Spleen (tissue), 11 donors: ENCODE measurements at regions not wholly inside any gene's neighbourhood (a gene's known extent, or its start where the extent isn't known, plus 50 kb on each side); places are given as distances from the start of the nearest gene placed in this dataset.

Experiments used
- DNase-seq: peaks from one replicate; pipeline ENCODE4 v3.0.0-alpha.2; 2020
- H3K27ac ChIP-seq, 8 donors: fragments of 200-600 bp; sonication (generic) in 7 of 8; 1 replicate in 4 of 8; 2 replicates in 4 of 8; pipeline versions ENCODE4 v1.5.0 to v1.8.0; 2016 to 2021; ENCODE audit warnings: inconsistent platforms in 4 of 8, mild to moderate bottlenecking in 4 of 8, moderate library complexity in 1 of 8
- H3K27me3 ChIP-seq, 7 donors: fragments of 200-600 bp; sonication (generic) in 6 of 7; replicated peaks in 1 of 7; 1 replicate in 4 of 7; 2 replicates in 3 of 7; pipeline versions ENCODE4 v1.5.0 to v1.8.0; 2016 to 2021; ENCODE audit warnings: inconsistent platforms in 3 of 7, mild to moderate bottlenecking in 1 of 7
- H3K36me3 ChIP-seq, 6 donors: fragments of 200-600 bp; sonication (generic) in 5 of 6; 1 replicate in 4 of 6; 2 replicates in 2 of 6; pipeline versions ENCODE4 v1.5.0 to v1.8.0; 2016 to 2021; ENCODE audit warnings: inconsistent platforms in 2 of 6
- H3K4me1 ChIP-seq, 6 donors: fragments of 200-600 bp; sonication (generic) in 5 of 6; 1 replicate in 3 of 6; 2 replicates in 3 of 6; pipeline versions ENCODE4 v1.5.0 to v1.8.0; 2016 to 2021; ENCODE audit warnings: inconsistent platforms in 3 of 6
- H3K4me3 ChIP-seq, 8 donors: fragments of 200-600 bp; sonication (generic) in 7 of 8; 1 replicate in 4 of 8; 2 replicates in 4 of 8; pipeline versions ENCODE4 v1.5.0 to v1.8.0; 2016 to 2021; ENCODE audit warnings: inconsistent platforms in 4 of 8, mild to moderate bottlenecking in 4 of 8, moderate library complexity in 2 of 8
- H3K9me3 ChIP-seq, 8 donors: fragments of 200-600 bp; sonication (generic) in 7 of 8; 1 replicate in 4 of 8; 2 replicates in 4 of 8; pipeline versions ENCODE4 v1.5.0 to v1.8.0; 2016 to 2021; ENCODE audit warnings: inconsistent platforms in 4 of 8
- POLR2A ChIP-seq, 3 donors: fragments of 450-650 bp; IDR thresholded peaks; one replicate each; pipeline ENCODE4 v1.5.1; 2017; ENCODE audit warnings: antibody characterized with exemption in 3 of 3, mild to moderate bottlenecking in 1 of 3
- POLR2AphosphoS5 ChIP-seq, 3 donors: sonication (generic); formaldehyde crosslinking; IDR thresholded peaks; one replicate each; pipeline ENCODE4 v1.5.1; 2017; ENCODE audit warnings: antibody characterized with exemption in 3 of 3
- WGBS, 5 donors: extraction: QIAGEN DNeasy Blood & Tissue Kit in 3 of 5; methylation state at CpG; one replicate each; pipeline versions ENCODE4 v1.1.5 to v1.1.7; 2013 to 2018; 5-methylcytosine and 5-hydroxymethylcytosine counted together
- intact Hi-C: fragments of 100-400 bp; cut with DNase I; formaldehyde crosslinking; loops from one replicate; pipeline ENCODE4 v1.15.0; 2023; ENCODE audit warnings: low total_unique reads
- TF ChIP-seq, protein P1 (sequence below), 11 experiments: fragments of 200-600 bp in 7 of 11; fragments of 450-650 bp in 4 of 11; sonication (generic) in 4 of 11; IDR thresholded peaks in 8 of 11; conservative IDR thresholded peaks in 3 of 11; 1 replicate in 7 of 11; 2 replicates in 4 of 11; pipeline versions ENCODE4 v1.4.0 to v1.8.0; 2016 to 2021; ENCODE audit warnings: antibody characterized with exemption in 11 of 11, inconsistent platforms in 4 of 11, mild to moderate bottlenecking in 1 of 11
- donor health status: healthy with polysubstance abuse.
- donor health status: DM: no; HTN: no; CAD: no; lungs with moderate emphysema.
- donor health status: DM: no; HTN: no; CAD: no.
- donor health status: Bipolar disorder and iron deficiency.
- donor health status: healthy.
- donor health status: DM: no; HTN: no; CAD: no.
- donor health status: DM: yes; HTN: yes; CAD: no.

DNA sequence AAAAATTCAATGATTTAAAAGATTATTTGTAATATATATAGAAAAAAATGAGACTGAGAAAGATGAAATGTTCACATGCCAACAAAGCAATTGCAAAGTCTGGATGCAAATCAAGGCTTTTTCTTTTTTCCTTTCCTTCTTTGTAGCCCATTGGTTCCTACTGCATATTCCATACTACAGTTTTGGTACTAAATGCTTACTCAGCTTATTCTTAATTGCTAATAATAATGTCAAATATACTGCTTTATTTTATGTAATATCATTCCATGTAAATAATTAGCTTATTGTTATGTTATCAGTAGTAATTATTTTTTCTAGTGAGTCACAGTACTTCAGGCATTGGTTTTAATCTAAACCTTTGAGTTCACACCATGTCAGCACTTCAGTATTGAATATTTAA is 407.4 kb upstream of the LRRTM1 start:
- intact Hi-C loops = no loop called here
- Histone ChIP-seq H3K4me3 (no peak overlapping the region), H3K9me3 (peaks cover 0 to 11% (median under 1%) of the 10 kb centered on the region in 8 donors), H3K27me3 (no peaks in the 10 kb centered on the region), H3K36me3 (no peaks in the 10 kb centered on the region), H3K4me1 (no peaks in the 10 kb centered on the region), H3K27ac (no peak overlapping the region)
- TF ChIP-seq POLR2A (IDR thresholded peaks at IDR 0.05) (no peak), POLR2AphosphoS5 (IDR thresholded peaks at IDR 0.05) (no peak)
- TF ChIP-seq, protein P1, sequence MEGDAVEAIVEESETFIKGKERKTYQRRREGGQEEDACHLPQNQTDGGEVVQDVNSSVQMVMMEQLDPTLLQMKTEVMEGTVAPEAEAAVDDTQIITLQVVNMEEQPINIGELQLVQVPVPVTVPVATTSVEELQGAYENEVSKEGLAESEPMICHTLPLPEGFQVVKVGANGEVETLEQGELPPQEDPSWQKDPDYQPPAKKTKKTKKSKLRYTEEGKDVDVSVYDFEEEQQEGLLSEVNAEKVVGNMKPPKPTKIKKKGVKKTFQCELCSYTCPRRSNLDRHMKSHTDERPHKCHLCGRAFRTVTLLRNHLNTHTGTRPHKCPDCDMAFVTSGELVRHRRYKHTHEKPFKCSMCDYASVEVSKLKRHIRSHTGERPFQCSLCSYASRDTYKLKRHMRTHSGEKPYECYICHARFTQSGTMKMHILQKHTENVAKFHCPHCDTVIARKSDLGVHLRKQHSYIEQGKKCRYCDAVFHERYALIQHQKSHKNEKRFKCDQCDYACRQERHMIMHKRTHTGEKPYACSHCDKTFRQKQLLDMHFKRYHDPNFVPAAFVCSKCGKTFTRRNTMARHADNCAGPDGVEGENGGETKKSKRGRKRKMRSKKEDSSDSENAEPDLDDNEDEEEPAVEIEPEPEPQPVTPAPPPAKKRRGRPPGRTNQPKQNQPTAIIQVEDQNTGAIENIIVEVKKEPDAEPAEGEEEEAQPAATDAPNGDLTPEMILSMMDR (IDR thresholded peaks at IDR 0.05 in 8 of 11, conservative IDR thresholded peaks at IDR 0.05 in 3 of 11) = no peak
- DNase-seq = no peak

DNA sequence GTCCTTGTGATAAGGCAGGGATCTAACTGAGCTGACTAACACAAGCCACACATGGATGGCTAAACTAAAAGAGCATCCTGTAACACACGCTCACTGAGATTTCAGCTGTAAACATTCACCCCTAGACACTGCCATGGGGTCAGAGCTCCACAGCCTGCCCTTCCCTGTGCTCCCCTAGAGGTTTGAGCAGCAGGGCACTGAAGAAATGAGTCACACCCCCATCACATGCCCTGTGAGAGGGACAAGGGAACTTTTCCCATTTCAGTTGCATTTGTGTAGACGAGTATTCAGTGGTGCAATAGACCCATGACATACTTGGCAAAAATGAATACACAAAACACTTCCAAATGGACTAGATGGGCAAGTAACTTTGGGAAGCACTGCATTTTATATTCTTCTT is 402.4 kb upstream of the LRRTM1 start:
- H3K27ac ChIP-seq = no peak overlapping the region
- DNase-seq = no peak
- WGBS, 5 donors = 39 to 90% (median 81%) methylated on average over 2 of the region's 2 CpGs
- H3K4me1 ChIP-seq = no peaks in the 10 kb centered on the region
- H3K27me3 ChIP-seq = no peaks in the 10 kb centered on the region
- TF ChIP-seq, protein P1 (IDR thresholded peaks at IDR 0.05 in 8 of 11, conservative IDR thresholded peaks at IDR 0.05 in 3 of 11) = no peak
- TF ChIP-seq POLR2A (IDR thresholded peaks at IDR 0.05) = no peak
- no peak for TF ChIP-seq POLR2AphosphoS5 (IDR thresholded peaks at IDR 0.05)
- H3K9me3 ChIP-seq = peaks cover 0 to 13% (median 4%) of the 10 kb centered on the region in 8 donors
- H3K36me3 ChIP-seq = no peaks in the 10 kb centered on the region
- no peak overlapping the region for H3K4me3 ChIP-seq
- intact Hi-C loops = no loop called here

DNA sequence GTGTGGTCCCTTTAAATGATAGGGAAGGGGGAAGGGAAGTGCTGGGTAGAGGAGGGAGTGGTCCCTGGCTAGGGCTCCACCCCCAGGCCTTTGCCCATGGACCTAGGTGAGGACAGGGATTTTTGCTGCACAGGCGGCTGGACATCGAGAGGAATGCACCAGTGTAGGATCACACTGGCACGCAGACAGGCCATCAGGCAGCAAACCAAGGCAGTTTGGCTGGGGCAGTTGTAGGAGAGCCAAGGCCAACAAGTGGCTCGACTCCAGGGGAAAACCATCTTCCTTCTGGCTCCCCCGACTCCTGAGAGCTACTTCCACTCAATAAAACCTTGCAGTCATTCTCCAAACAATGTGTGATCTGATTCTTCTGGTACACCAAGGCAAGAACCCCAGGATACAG is 402.0 kb upstream of the LRRTM1 start:
- WGBS, 5 donors = 68 to 85% (median 78%) methylated on average over 5 of the region's 5 CpGs
- Histone ChIP-seq H3K4me1 (no peaks in the 10 kb centered on the region), H3K4me3 (no peak overlapping the region), H3K9me3 (peaks cover 0 to 13% (median 4%) of the 10 kb centered on the region in 8 donors), H3K36me3 (no peaks in the 10 kb centered on the region), H3K27me3 (no peaks in the 10 kb centered on the region), H3K27ac (no peak overlapping the region)
- intact Hi-C loops = no loop called here
- no peak for TF ChIP-seq POLR2AphosphoS5 (IDR thresholded peaks at IDR 0.05)
- TF ChIP-seq POLR2A (IDR thresholded peaks at IDR 0.05) = no peak
- TF ChIP-seq, protein P1 (IDR thresholded peaks at IDR 0.05 in 8 of 11, conservative IDR thresholded peaks at IDR 0.05 in 3 of 11) = no peak
- no peak for DNase-seq

DNA sequence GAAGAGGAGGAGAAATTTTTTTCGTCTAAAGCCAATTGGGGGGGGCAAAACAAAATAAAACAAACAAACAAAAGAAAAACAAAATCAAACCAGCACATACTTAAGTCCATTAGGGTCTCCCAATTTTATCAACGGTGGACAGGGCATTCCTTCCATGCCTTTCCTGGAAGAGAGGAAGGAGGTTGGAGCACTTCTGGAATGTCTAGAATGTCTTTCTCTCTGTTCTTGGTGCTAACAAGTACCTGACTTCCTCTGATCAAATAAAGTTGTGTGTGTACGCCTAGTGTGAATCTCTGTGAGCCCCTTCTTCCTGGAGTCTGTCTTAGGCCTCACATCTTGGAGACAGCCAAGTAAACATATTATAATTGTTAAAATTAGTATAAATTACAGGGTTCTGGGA is 399.0 kb upstream of the LRRTM1 start:
- H3K4me1 ChIP-seq = no peaks in the 10 kb centered on the region
- intact Hi-C loops = no loop called here
- 51 to 60% (median 56%) methylated on average over 3 of the region's 3 CpGs for WGBS, 5 donors

More for the DNA sequence above, 399.0 kb upstream of the LRRTM1 start:
- no peaks in the 10 kb centered on the region for H3K27me3 ChIP-seq
- no peak for TF ChIP-seq POLR2AphosphoS5 (IDR thresholded peaks at IDR 0.05)
- TF ChIP-seq, protein P1 (IDR thresholded peaks at IDR 0.05 in 8 of 11, conservative IDR thresholded peaks at IDR 0.05 in 3 of 11) = no peak
- H3K9me3 ChIP-seq = peaks cover 0 to 21% (median 0%) of the 10 kb centered on the region in 8 donors
- no peak overlapping the region for H3K4me3 ChIP-seq
- no peak for DNase-seq
- H3K36me3 ChIP-seq = no peaks in the 10 kb centered on the region
- no peak overlapping the region for H3K27ac ChIP-seq
